ACC112 (cell line): ENCODE measurements at regions not wholly inside any gene's neighbourhood (a gene's known extent, or its start where the extent isn't known, plus 50 kb on each side); places are given as distances from the start of the nearest gene placed in this dataset.
A peak's percentile ranks its signal among the peaks of the same experiment; 100 is the strongest.
"Not testable (repeated sequence)": the region's sequence is repeated elsewhere in the genome, so short reads cannot be mapped to it uniquely, and the experiment has no call there.

ENCODE experiments used
- H2AFZ ChIP-seq: fragments of 200-600 bp; sonication (generic); one replicate; pipeline ENCODE4 v1.6.0; 2017; ENCODE audit warnings: antibody characterized with exemption, low read length; ENCODE audit not compliant: unreplicated experiment
- H3K27ac ChIP-seq: fragments of 200-600 bp; sonication (generic); 2 replicates; pipeline ENCODE4 v1.5.1; 2014; ENCODE audit warnings: low read depth, mild to moderate bottlenecking, antibody characterized with exemption, low read length, moderate library complexity
- H3K27me3 ChIP-seq: fragments of 200-600 bp; sonication (generic); 2 replicates; pipeline ENCODE4 v1.6.1; 2014; ENCODE audit warnings: mild to moderate bottlenecking, antibody characterized with exemption, low read length, moderate library complexity, mixed read lengths; ENCODE audit not compliant: insufficient read depth
- H3K36me3 ChIP-seq: fragments of 200-600 bp; sonication (generic); 2 replicates; pipeline ENCODE4 v1.6.1; 2016; ENCODE audit warnings: mild to moderate bottlenecking, antibody characterized with exemption, low read length, moderate library complexity, mixed read lengths; ENCODE audit not compliant: insufficient read depth
- H3K4me1 ChIP-seq: fragments of 200-600 bp; sonication (generic); one replicate; pipeline ENCODE4 v1.6.1; 2016; ENCODE audit warnings: low read length, mixed read lengths; ENCODE audit not compliant: insufficient read depth, unreplicated experiment, control insufficient read depth
- H3K4me3 ChIP-seq: fragments of 200-600 bp; sonication (generic); 2 replicates; pipeline ENCODE4 v1.5.1; 2014; ENCODE audit warnings: mild to moderate bottlenecking, low read depth, low read length
- H3K79me2 ChIP-seq: fragments of 200-600 bp; sonication (generic); one replicate; pipeline ENCODE4 v1.6.0; 2016; ENCODE audit warnings: low read length; ENCODE audit not compliant: control insufficient read depth, unreplicated experiment, insufficient read depth

DNA sequence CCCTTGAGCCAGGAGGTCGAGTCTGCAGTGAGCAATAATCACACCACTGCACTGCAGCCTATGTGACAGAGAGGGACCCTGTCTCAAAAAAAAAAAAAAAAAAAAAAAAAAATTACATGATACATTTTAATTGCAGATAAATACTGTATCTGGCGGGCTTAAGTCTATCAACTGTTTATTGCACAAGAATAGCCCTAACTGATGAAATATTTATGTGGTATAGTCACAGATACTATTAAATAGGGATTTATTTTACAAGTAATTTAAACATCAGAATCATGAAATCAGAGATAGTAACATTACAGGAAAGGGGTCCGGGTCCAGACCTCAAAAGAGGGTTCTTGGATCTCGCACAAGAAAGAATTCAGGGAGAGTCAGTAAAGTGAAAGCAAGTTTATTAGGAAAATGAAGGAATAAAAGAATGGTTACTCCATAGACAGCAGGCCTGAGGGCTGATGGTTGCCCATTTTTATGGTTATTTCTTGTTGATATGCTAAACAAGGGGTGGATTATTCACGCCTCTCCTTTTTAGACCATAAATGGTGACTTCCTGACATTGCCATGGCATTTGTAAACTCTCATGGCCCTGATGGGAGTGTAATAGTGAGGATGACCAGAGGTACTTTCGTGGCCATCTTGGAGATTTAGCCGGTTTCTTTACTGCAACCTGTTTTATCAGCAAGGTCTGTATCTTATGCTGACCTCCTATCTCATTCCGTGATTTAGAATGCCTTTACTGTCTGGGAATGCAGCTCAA lies 166.6 kb downstream of the PMAIP1 start:
- Histone ChIP-seq H3K27ac (no peak overlapping the region), H3K4me3 (no peak overlapping the region), H3K27me3 (no peaks in the 10 kb centered on the region), H3K4me1 (peaks cover 17% of the 10 kb centered on the region), H3K36me3 (no peaks in the 10 kb centered on the region), H3K79me2 (no peaks in the 10 kb centered on the region), H2AFZ (no peak overlapping the region)

DNA sequence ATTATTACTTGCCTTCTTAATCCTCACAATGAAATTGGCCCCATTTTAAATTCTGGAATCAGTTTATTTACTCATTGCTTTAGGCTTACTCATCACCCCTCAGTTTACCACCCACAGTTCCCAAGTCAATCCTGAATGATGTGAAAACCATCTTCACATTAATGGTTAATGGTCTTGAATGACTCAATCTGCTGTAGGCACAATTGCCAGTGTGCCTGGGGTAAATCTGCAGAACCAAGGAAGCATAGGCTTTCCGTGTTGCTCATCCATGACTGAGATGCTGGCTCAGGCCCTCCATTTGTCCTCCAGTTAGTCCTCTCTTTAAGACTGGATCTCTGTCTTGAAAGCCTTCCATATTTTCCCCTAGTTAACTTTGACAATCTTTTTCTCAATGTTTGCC lies 164.5 kb downstream of the PMAIP1 start:
- no peak overlapping the region for H3K27ac ChIP-seq
- no peaks in the 10 kb centered on the region for H3K36me3 ChIP-seq
- H3K4me3 ChIP-seq: no peak overlapping the region
- no peaks in the 10 kb centered on the region for H3K27me3 ChIP-seq
- no peaks in the 10 kb centered on the region for H3K79me2 ChIP-seq
- no peak overlapping the region for H2AFZ ChIP-seq
- peaks cover 17% of the 10 kb centered on the region for H3K4me1 ChIP-seq

DNA sequence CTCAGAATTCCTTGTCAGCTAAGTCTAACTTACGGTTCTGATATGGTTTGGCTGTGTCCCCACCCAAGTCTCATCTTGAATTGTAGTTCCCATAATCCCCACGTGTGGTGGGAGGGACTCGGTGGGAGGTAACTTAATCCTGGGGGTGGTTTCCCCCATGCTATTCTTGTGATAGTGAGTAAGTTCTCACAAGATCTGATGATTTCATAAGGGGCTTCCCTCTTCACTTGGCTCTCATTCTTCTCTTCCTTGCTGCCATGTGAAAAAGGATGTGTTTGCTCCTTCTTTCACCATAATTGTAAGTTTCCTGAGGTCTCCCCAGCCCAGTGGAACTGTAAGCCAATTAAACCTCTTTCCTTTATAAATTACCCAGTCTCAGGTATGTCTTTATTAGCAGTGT lies 163.0 kb downstream of the PMAIP1 start:
- H3K4me1 ChIP-seq: peaks cover 17% of the 10 kb centered on the region
- not testable (repeated sequence) for H2AFZ ChIP-seq, H3K79me2 ChIP-seq, H3K27me3 ChIP-seq, H3K36me3 ChIP-seq, H3K27ac ChIP-seq, H3K4me3 ChIP-seq

DNA sequence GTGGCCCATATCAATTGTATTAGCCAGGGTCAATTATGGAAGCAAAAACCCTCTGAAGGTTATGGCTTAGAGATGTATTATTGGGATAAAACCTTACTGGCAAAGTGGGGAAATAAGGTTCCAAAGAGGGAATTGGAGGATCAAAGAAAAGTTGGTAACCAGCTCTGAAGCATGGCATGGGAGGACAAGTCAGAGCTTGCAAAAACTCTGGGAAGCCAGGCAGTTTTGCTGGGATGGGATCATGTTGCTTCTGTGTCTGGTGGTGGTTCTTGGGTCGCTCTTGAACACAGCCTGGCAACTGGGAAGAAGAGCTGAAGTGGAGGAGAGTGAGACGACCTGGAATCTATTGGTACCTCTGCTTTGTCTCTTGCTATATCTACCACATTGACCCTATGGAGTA lies 162.6 kb downstream of the PMAIP1 start:
- no peaks in the 10 kb centered on the region for H3K79me2 ChIP-seq
- H3K4me3 ChIP-seq: no peak overlapping the region
- peaks cover 17% of the 10 kb centered on the region for H3K4me1 ChIP-seq
- no peaks in the 10 kb centered on the region for H3K36me3 ChIP-seq
- H3K27ac ChIP-seq: no peak overlapping the region
- no peak overlapping the region for H2AFZ ChIP-seq
- H3K27me3 ChIP-seq: no peaks in the 10 kb centered on the region

DNA sequence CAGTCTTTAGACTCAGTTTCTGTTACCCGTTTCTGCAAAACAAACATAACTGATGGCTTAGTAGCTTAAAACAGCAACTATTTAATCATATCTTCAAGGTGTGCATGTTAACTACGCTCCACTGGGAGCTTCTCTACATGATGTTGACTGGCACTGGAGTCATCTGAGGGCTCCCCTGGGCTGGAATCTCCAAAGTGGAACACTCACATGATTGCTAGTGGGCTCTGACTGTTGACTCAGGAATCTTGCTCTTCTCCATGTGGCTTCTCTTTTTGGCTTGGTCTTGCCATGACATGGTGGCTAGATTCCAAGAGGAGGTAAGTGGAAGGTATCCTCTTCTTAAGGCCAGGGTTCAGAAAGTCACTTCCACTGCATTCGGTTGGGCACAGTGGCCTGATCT lies 160.8 kb downstream of the PMAIP1 start:
- no peak overlapping the region for H3K27ac ChIP-seq
- H3K79me2 ChIP-seq: no peaks in the 10 kb centered on the region
- no peak overlapping the region for H3K4me3 ChIP-seq
- peaks cover 17% of the 10 kb centered on the region for H3K4me1 ChIP-seq
- no peak overlapping the region for H2AFZ ChIP-seq
- no peaks in the 10 kb centered on the region for H3K36me3 ChIP-seq
- no peaks in the 10 kb centered on the region for H3K27me3 ChIP-seq

DNA sequence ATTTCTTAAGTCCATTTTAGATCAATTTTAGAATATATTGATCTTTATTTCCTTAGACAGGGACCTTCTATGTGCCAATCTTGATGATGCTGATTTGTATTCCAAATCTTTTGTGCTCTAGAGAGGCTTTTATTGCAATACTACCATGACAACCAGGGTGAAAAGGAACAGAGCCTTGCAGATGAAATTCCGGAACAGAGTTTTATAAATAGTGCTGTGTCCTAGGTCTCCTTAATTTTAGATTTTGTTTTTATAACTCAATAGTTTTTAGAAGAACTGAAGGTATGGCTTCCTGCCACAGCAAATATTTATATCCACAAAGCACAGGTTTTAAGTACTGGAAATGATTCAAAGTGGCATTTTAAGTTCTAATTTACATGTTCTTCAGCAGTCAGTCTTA lies 160.2 kb downstream of the PMAIP1 start:
- no peak overlapping the region for H3K27ac ChIP-seq
- H3K4me1 ChIP-seq: peaks cover 17% of the 10 kb centered on the region
- H2AFZ ChIP-seq: no peak overlapping the region
- no peaks in the 10 kb centered on the region for H3K36me3 ChIP-seq
- H3K79me2 ChIP-seq: no peaks in the 10 kb centered on the region
- no peaks in the 10 kb centered on the region for H3K27me3 ChIP-seq
- no peak overlapping the region for H3K4me3 ChIP-seq

DNA sequence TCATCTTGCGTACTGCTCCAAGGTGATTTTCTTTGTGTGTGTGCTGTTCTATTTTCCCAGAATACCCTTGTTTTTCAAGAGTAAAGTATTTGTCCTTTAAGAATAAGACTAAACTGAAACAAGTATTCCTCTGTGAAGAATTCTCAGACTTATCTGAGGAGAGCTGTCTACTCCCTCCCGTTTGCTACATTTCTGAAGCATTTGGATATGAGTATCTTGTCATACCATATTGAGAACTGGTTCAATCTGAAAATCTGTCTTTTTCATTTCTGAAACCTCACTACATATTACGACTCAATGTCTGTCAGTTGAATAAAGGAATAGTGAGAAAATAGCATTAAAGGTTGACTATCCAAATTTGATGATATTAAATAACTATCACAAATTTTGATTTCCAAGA lies 159.4 kb downstream of the PMAIP1 start:
- Histone ChIP-seq H3K79me2 (no peaks in the 10 kb centered on the region), H2AFZ (no peak overlapping the region), H3K36me3 (no peaks in the 10 kb centered on the region), H3K27ac (no peak overlapping the region), H3K4me3 (no peak overlapping the region), H3K27me3 (no peaks in the 10 kb centered on the region), H3K4me1 (peaks cover 11% of the 10 kb centered on the region)

DNA sequence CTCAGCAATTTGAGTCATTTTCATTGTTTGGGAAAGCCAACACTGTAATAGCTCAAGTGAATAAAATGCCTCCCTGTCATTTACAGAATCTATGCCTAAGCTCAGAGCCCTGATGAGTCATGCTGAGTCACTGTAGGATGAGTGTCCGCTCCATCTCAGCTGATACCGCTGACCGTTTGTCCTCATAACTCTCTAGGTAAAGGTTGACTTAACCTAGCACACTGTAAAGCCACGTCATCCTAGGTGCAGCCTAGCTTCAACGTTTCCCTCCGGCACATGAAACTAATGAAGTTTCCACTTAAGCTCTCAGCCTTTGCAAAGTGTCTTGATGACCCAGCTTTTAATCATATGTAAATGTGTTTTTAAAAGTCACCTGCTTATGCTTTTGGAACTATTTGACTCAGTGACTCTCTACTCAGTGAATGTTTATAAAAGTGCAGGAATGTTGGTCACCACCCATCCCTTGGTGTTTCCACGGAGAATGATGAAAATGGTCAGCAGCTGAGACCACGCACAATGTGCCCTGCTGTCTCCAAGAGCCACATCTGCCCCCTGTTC lies 154.0 kb downstream of the PMAIP1 start:
- H2AFZ ChIP-seq: no peak overlapping the region
- peak overlapping the region; percentile 40; the same call in 1 of the 2 replicates for H3K4me3 ChIP-seq
- H3K27me3 ChIP-seq: no peaks in the 10 kb centered on the region
- H3K79me2 ChIP-seq: no peaks in the 10 kb centered on the region
- peaks cover 30% of the 10 kb centered on the region for H3K4me1 ChIP-seq
- peak overlapping the region; percentile 29 for H3K27ac ChIP-seq
- 0 out of 2 replicates have a peak, but pooled peaks cover 3% of the 10 kb centered on the region for H3K36me3 ChIP-seq

DNA sequence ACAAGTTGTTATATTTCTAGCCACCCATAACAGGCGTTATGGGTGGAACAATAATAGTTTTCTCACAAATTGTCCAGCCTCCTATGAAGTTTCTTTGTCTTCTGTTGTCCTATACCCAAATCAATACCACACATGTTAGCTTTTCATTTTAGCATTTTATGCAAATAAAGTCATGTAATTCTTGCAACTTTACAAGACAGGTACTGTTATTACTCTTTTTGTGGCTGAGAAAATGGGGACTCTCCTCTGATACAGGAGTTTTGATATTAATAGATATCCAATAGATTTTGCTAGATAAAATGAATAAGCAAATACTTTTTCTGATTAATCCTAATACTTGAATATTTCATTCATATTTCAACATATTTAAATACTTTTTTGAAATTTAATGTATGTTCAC lies 151.0 kb downstream of the PMAIP1 start:
- Histone ChIP-seq H3K4me3 (no peak overlapping the region), H2AFZ (no peak overlapping the region), H3K4me1 (peaks cover 36% of the 10 kb centered on the region), H3K36me3 (0 out of 2 replicates have a peak, but pooled peaks cover 3% of the 10 kb centered on the region), H3K27ac (no peak overlapping the region), H3K27me3 (no peaks in the 10 kb centered on the region), H3K79me2 (no peaks in the 10 kb centered on the region)

DNA sequence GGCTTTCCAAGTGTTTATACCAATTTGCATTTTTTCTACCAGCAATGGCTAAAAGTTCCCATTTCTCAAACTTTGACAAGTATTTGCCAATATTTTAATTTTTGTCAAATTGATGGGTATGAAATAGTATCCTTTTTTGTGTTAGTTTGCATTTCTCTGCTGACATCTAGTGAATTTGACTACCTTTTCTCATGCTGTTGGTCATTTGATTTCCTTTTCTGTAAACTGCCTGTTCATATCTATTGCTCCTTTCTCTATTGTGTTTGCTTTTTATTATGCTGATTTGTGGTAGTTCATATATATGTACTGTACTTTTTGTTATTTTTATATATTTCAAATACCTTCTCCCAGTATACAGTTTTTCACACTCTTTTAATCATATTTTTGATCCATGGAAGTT lies 149.4 kb downstream of the PMAIP1 start:
- H3K27me3 ChIP-seq: no peaks in the 10 kb centered on the region
- H3K4me3 ChIP-seq: no peak overlapping the region
- no peak overlapping the region for H2AFZ ChIP-seq
- no peak overlapping the region for H3K27ac ChIP-seq
- H3K36me3 ChIP-seq: 0 out of 2 replicates have a peak, but pooled peaks cover 6% of the 10 kb centered on the region
- no peaks in the 10 kb centered on the region for H3K79me2 ChIP-seq
- peaks cover 44% of the 10 kb centered on the region for H3K4me1 ChIP-seq

DNA sequence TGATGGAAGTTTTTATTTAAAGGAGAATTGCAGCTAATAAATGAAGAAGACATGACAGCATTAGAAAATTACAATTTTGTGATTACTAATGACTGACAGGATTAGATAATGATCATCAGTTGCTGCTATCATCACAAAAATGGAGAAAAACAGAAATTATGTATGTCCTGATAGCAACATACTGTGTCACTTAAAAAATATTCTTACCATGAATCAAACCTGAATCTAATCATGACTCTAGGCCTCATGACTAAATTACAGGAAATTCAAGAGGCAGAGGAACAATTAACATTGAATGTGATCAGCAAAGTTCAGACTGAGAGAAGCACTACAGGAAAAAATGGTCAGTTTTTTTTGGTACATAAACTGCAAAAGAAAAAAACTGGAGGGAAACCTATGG lies 147.8 kb downstream of the PMAIP1 start:
- Histone ChIP-seq H3K4me3 (no peak overlapping the region), H2AFZ (peak overlapping the region; percentile 77), H3K27ac (peak overlapping the region; percentile 45), H3K27me3 (no peaks in the 10 kb centered on the region), H3K4me1 (peaks cover 36% of the 10 kb centered on the region), H3K79me2 (no peaks in the 10 kb centered on the region), H3K36me3 (0 out of 2 replicates have a peak, but pooled peaks cover 6% of the 10 kb centered on the region)
